Body of pancreas (tissue), 4 donors: ENCODE measurements at regions not wholly inside any gene's neighbourhood (a gene's known extent, or its start where the extent isn't known, plus 50 kb on each side); places are given as distances from the start of the nearest gene placed in this dataset.

Experiments used
- CTCF ChIP-seq, 7 experiments: fragments of 450-650 bp in 4 of 7; fragments of 200-600 bp in 3 of 7; sonication (generic) in 3 of 7; IDR thresholded peaks; one replicate each; pipeline ENCODE4 v1.5.1; 2016 to 2019; ENCODE audit warnings: antibody characterized with exemption in 7 of 7
- POLR2A ChIP-seq, 3 donors: fragments of 450-650 bp; IDR thresholded peaks; one replicate each; pipeline ENCODE4 v1.6.1; 2016; ENCODE audit warnings: antibody characterized with exemption in 3 of 3, mild to moderate bottlenecking in 2 of 3

- TF ChIP-seq CTCF (IDR thresholded peaks at IDR 0.05) (no peak), POLR2A (IDR thresholded peaks at IDR 0.05) (no peak)
Observed at GRCh38 chr1:173426057-173426456, 51.1 kb upstream of the PRDX6 start.
